ENCODE measurements at regions not wholly inside any gene's neighbourhood (a gene's known extent, or its start where the extent isn't known, plus 50 kb on each side); places are given as distances from the start of the nearest gene placed in this dataset.

GRCh38 chr10:4111643-4112042, 326.6 kb upstream of the KLF6 start:
- CTCF ChIA-PET, result no interaction called here
- no peak overlapping the region for H3K4me3 Mint-ChIP-seq
- H3K9me3 ChIP-seq (ENCODE audit: low read length), result no peaks in the 10 kb centered on the region
- no peak overlapping the region for H3K4me3 ChIP-seq (ENCODE audit: low read length)
- H3K36me3 ChIP-seq (ENCODE audit: insufficient read depth, low read length), result no peaks in the 10 kb centered on the region
- H3K9me3 Mint-ChIP-seq, result peaks cover 0 to 7% (median 0%) of the 10 kb centered on the region in 5 donors
- no peak overlapping the region for H3K27ac ChIP-seq (ENCODE audit: low read depth, low read length)
- DNase-seq, result no peak
- H3K4me1 Mint-ChIP-seq, result peaks cover 0 to 9% (median 5%) of the 10 kb centered on the region in 3 donors
- H3K36me3 Mint-ChIP-seq, result peaks cover 0 to 9% (median 1%) of the 10 kb centered on the region in 3 donors
- no peaks in the 10 kb centered on the region for H3K27me3 Mint-ChIP-seq
- H3K27ac Mint-ChIP-seq, result no peak overlapping the region
- H3K4me1 ChIP-seq (ENCODE audit: insufficient read depth, low read length), result no peaks in the 10 kb centered on the region
- no peaks in the 10 kb centered on the region for H3K27me3 ChIP-seq (ENCODE audit: insufficient read depth, low read length, poor library complexity, severe bottlenecking)
- POLR2A ChIA-PET, result no interaction called here

- no peaks in the 10 kb centered on the region for H3K27me3 ChIP-seq (ENCODE audit: insufficient read depth, low read length, poor library complexity, severe bottlenecking)
- Mint-ChIP-seq H3K4me3 (no peak overlapping the region), H3K27me3 (no peaks in the 10 kb centered on the region), H3K9me3 (no peaks in the 10 kb centered on the region), H3K4me1 (peaks cover 0 to 9% (median 3%) of the 10 kb centered on the region in 3 donors), H3K27ac (no peak overlapping the region), H3K36me3 (peaks cover 0 to 9% (median 1%) of the 10 kb centered on the region in 3 donors)
- no peak overlapping the region for H3K27ac ChIP-seq (ENCODE audit: low read depth, low read length)
- ChIA-PET CTCF (no interaction called here), POLR2A (no interaction called here)
- H3K9me3 ChIP-seq (ENCODE audit: low read length), result no peaks in the 10 kb centered on the region
- no peak overlapping the region for H3K4me3 ChIP-seq (ENCODE audit: low read length)
- no peaks in the 10 kb centered on the region for H3K36me3 ChIP-seq (ENCODE audit: insufficient read depth, low read length)
- no peaks in the 10 kb centered on the region for H3K4me1 ChIP-seq (ENCODE audit: insufficient read depth, low read length)
- DNase-seq, result no peak
These were observed 324.5 kb upstream of the KLF6 start for GRCh38 chr10:4109469-4109868.

GRCh38 chr10:4108693-4109092, 323.7 kb upstream of the KLF6 start:
- ChIA-PET CTCF (no interaction called here), POLR2A (no interaction called here)
- Histone ChIP-seq H3K27ac (ENCODE audit: low read depth, low read length) (no peak overlapping the region), H3K27me3 (ENCODE audit: insufficient read depth, low read length, poor library complexity, severe bottlenecking) (no peaks in the 10 kb centered on the region), H3K4me1 (ENCODE audit: insufficient read depth, low read length) (no peaks in the 10 kb centered on the region), H3K4me3 (ENCODE audit: low read length) (no peak overlapping the region), H3K36me3 (ENCODE audit: insufficient read depth, low read length) (no peaks in the 10 kb centered on the region), H3K9me3 (ENCODE audit: low read length) (no peaks in the 10 kb centered on the region)
- no peaks in the 10 kb centered on the region for H3K9me3 Mint-ChIP-seq
- H3K27ac Mint-ChIP-seq, result no peak overlapping the region
- H3K27me3 Mint-ChIP-seq, result no peaks in the 10 kb centered on the region
- H3K4me1 Mint-ChIP-seq, result peaks cover 0 to 9% (median 3%) of the 10 kb centered on the region in 3 donors
- DNase-seq, result no peak
- peaks cover 0 to 7% (median 1%) of the 10 kb centered on the region in 3 donors for H3K36me3 Mint-ChIP-seq
- H3K4me3 Mint-ChIP-seq, result no peak overlapping the region

GRCh38 chr10:4107285-4107851, 322.4 kb upstream of the KLF6 start:
- Histone ChIP-seq H3K4me3 (ENCODE audit: low read length) (no peak overlapping the region), H3K27me3 (ENCODE audit: insufficient read depth, low read length, poor library complexity, severe bottlenecking) (no peaks in the 10 kb centered on the region), H3K27ac (ENCODE audit: low read depth, low read length) (no peak overlapping the region), H3K4me1 (ENCODE audit: insufficient read depth, low read length) (no peaks in the 10 kb centered on the region), H3K9me3 (ENCODE audit: low read length) (no peaks in the 10 kb centered on the region), H3K36me3 (ENCODE audit: insufficient read depth, low read length) (no peaks in the 10 kb centered on the region)
- Mint-ChIP-seq H3K27me3 (no peaks in the 10 kb centered on the region), H3K4me1 (peaks cover 3 to 12% (median 9%) of the 10 kb centered on the region in 3 donors), H3K36me3 (peaks cover 0 to 4% (median 1%) of the 10 kb centered on the region in 3 donors), H3K27ac (no peak overlapping the region), H3K4me3 (no peak overlapping the region), H3K9me3 (no peaks in the 10 kb centered on the region)
- ChIA-PET POLR2A (interaction anchor here (0.7 kb wide), 1 partner anchor 170 kb away, joined by 4 read pairs; no protein-coding TSS in a partner anchor), CTCF (no interaction called here)
- DNase-seq, result no peak

GRCh38 chr10:4103603-4104002, 318.6 kb upstream of the KLF6 start:
- H3K27ac Mint-ChIP-seq, result peak overlapping the region in 1 of 8 donors; percentile 2
- H3K4me3 ChIP-seq (ENCODE audit: low read length), result no peak overlapping the region

GRCh38 chr10:4102802-4103344, 317.9 kb upstream of the KLF6 start:
- H3K9me3 Mint-ChIP-seq, result no peaks in the 10 kb centered on the region
- no peak for DNase-seq
- no peaks in the 10 kb centered on the region for H3K36me3 ChIP-seq (ENCODE audit: insufficient read depth, low read length)
- POLR2A ChIA-PET, result no interaction called here
- CTCF ChIA-PET, result no interaction called here
- no peak overlapping the region for H3K4me3 ChIP-seq (ENCODE audit: low read length)
- no peak overlapping the region for H3K4me3 Mint-ChIP-seq
- H3K27me3 Mint-ChIP-seq, result no peaks in the 10 kb centered on the region
- peaks cover 8 to 38% (median 9%) of the 10 kb centered on the region in 3 donors for H3K4me1 Mint-ChIP-seq
- H3K27ac ChIP-seq (ENCODE audit: low read depth, low read length), result no peak overlapping the region
- peaks cover 0 to 4% (median 1%) of the 10 kb centered on the region in 3 donors for H3K36me3 Mint-ChIP-seq
- no peaks in the 10 kb centered on the region for H3K27me3 ChIP-seq (ENCODE audit: insufficient read depth, low read length, poor library complexity, severe bottlenecking)
- no peaks in the 10 kb centered on the region for H3K4me1 ChIP-seq (ENCODE audit: insufficient read depth, low read length)
- no peak overlapping the region for H3K27ac Mint-ChIP-seq
- no peaks in the 10 kb centered on the region for H3K9me3 ChIP-seq (ENCODE audit: low read length)

More at GRCh38 chr10:4103603-4104002, 318.6 kb upstream of the KLF6 start:
- H3K4me1 ChIP-seq (ENCODE audit: insufficient read depth, low read length), result no peaks in the 10 kb centered on the region
- no peak for DNase-seq
- POLR2A ChIA-PET, result no interaction called here
- Mint-ChIP-seq H3K4me1 (peaks cover 9 to 38% (median 9%) of the 10 kb centered on the region in 3 donors), H3K4me3 (no peak overlapping the region), H3K36me3 (peaks cover 0 to 4% (median 1%) of the 10 kb centered on the region in 3 donors), H3K9me3 (no peaks in the 10 kb centered on the region), H3K27me3 (no peaks in the 10 kb centered on the region)
- CTCF ChIA-PET, result no interaction called here
- H3K9me3 ChIP-seq (ENCODE audit: low read length), result no peaks in the 10 kb centered on the region
- H3K27me3 ChIP-seq (ENCODE audit: insufficient read depth, low read length, poor library complexity, severe bottlenecking), result no peaks in the 10 kb centered on the region
- H3K36me3 ChIP-seq (ENCODE audit: insufficient read depth, low read length), result no peaks in the 10 kb centered on the region
- no peak overlapping the region for H3K27ac ChIP-seq (ENCODE audit: low read depth, low read length)

- ChIA-PET CTCF (no interaction called here), POLR2A (no interaction called here)
- Histone ChIP-seq H3K36me3 (ENCODE audit: insufficient read depth, low read length) (no peaks in the 10 kb centered on the region), H3K4me1 (ENCODE audit: insufficient read depth, low read length) (no peaks in the 10 kb centered on the region), H3K4me3 (ENCODE audit: low read length) (no peak overlapping the region), H3K27ac (ENCODE audit: low read depth, low read length) (no peak overlapping the region), H3K9me3 (ENCODE audit: low read length) (no peaks in the 10 kb centered on the region), H3K27me3 (ENCODE audit: insufficient read depth, low read length, poor library complexity, severe bottlenecking) (no peaks in the 10 kb centered on the region)
- H3K36me3 Mint-ChIP-seq, result no peaks in the 10 kb centered on the region
- H3K27ac Mint-ChIP-seq, result no peak overlapping the region
- H3K27me3 Mint-ChIP-seq, result no peaks in the 10 kb centered on the region
- H3K4me1 Mint-ChIP-seq, result peaks cover 0 to 35% (median 9%) of the 10 kb centered on the region in 3 donors
- no peak for DNase-seq
- no peaks in the 10 kb centered on the region for H3K9me3 Mint-ChIP-seq
- H3K4me3 Mint-ChIP-seq, result no peak overlapping the region
These were observed 317.1 kb upstream of the KLF6 start for GRCh38 chr10:4101918-4102654.

GRCh38 chr10:4100380-4100779, 315.4 kb upstream of the KLF6 start:
- no peak overlapping the region for H3K4me3 Mint-ChIP-seq
- DNase-seq, result no peak
- ChIA-PET CTCF (no interaction called here), POLR2A (no interaction called here)
- H3K9me3 Mint-ChIP-seq, result no peaks in the 10 kb centered on the region
- no peak overlapping the region for H3K27ac ChIP-seq (ENCODE audit: low read depth, low read length)
- H3K36me3 ChIP-seq (ENCODE audit: insufficient read depth, low read length), result no peaks in the 10 kb centered on the region
- H3K4me1 Mint-ChIP-seq, result peaks cover 0 to 35% (median 9%) of the 10 kb centered on the region in 3 donors
- no peak overlapping the region for H3K27ac Mint-ChIP-seq
- no peaks in the 10 kb centered on the region for H3K27me3 ChIP-seq (ENCODE audit: insufficient read depth, low read length, poor library complexity, severe bottlenecking)
- H3K4me1 ChIP-seq (ENCODE audit: insufficient read depth, low read length), result no peaks in the 10 kb centered on the region
- H3K36me3 Mint-ChIP-seq, result no peaks in the 10 kb centered on the region
- H3K9me3 ChIP-seq (ENCODE audit: low read length), result no peaks in the 10 kb centered on the region
- no peak overlapping the region for H3K4me3 ChIP-seq (ENCODE audit: low read length)
- no peaks in the 10 kb centered on the region for H3K27me3 Mint-ChIP-seq

Data from CD8-positive, alpha-beta memory T cell (primary cell).